Thyroid gland (tissue), 4 donors: ENCODE measurements at regions not wholly inside any gene's neighbourhood (a gene's known extent, or its start where the extent isn't known, plus 50 kb on each side); places are given as distances from the start of the nearest gene placed in this dataset.

Experiments
- CTCF ChIP-seq, 6 experiments: fragments of 200-600 bp in 3 of 6; fragments of 450-650 bp in 3 of 6; sonication (generic) in 3 of 6; IDR thresholded peaks; one replicate each; pipeline ENCODE4 v1.5.1; 2016 to 2019; ENCODE audit warnings: antibody characterized with exemption in 6 of 6, mild to moderate bottlenecking in 2 of 6, inconsistent platforms in 1 of 6, moderate library complexity in 1 of 6
- POLR2A ChIP-seq, 2 donors: fragments of 450-650 bp; IDR thresholded peaks; one replicate each; pipeline ENCODE4 v1.6.1; 2017; ENCODE audit warnings: antibody characterized with exemption in 2 of 2, mild to moderate bottlenecking in 2 of 2, moderate library complexity in 1 of 2

- TF ChIP-seq CTCF (IDR thresholded peaks at IDR 0.05) (no peak), POLR2A (IDR thresholded peaks at IDR 0.05) (no peak)
Measured at GRCh38 chr13:71977028-71977427, 110.0 kb upstream of the DACH1 start.
